OCI-LY1 (cell line): ENCODE measurements at regions not wholly inside any gene's neighbourhood (a gene's known extent, or its start where the extent isn't known, plus 50 kb on each side); places are given as distances from the start of the nearest gene placed in this dataset.

Source experiments
- H2AFZ ChIP-seq: fragments of 200-600 bp; sonication (generic), shearing (Covaris generic); 2 replicates; pipeline ENCODE4 v1.6.0; 2014; ENCODE audit warnings: antibody characterized with exemption, mild to moderate bottlenecking, low read length
- H3F3A ChIP-seq: fragments of 200-600 bp; sonication (generic), shearing (Covaris generic); 2 replicates; pipeline ENCODE4 v1.6.0; 2014; ENCODE audit warnings: mild to moderate bottlenecking, antibody characterized with exemption, low read length, moderate library complexity; ENCODE audit not compliant: insufficient read depth
- H3K27ac ChIP-seq: fragments of 200-600 bp; sonication (generic); 2 replicates; pipeline ENCODE4 v1.5.1; 2014; ENCODE audit warnings: low read length, mixed run types, mild to moderate bottlenecking, low read depth; ENCODE audit not compliant: poor library complexity, severe bottlenecking
- H3K27me3 ChIP-seq: fragments of 200-600 bp; sonication (generic); 2 replicates; pipeline ENCODE4 v1.6.0; 2014; ENCODE audit warnings: antibody characterized with exemption, mild to moderate bottlenecking, low read length, moderate library complexity; ENCODE audit not compliant: insufficient read depth
- H3K36me3 ChIP-seq: fragments of 200-600 bp; sonication (generic); 2 replicates; pipeline ENCODE4 v1.6.1; 2014; ENCODE audit warnings: mild to moderate bottlenecking, antibody characterized with exemption, low read length, moderate library complexity, mixed read lengths; ENCODE audit not compliant: insufficient read depth
- H3K4me1 ChIP-seq: fragments of 200-600 bp; sonication (generic); 2 replicates; pipeline ENCODE4 v1.5.1; 2014; ENCODE audit warnings: mild to moderate bottlenecking, low read length, moderate library complexity; ENCODE audit not compliant: insufficient read depth, severe bottlenecking
- H3K4me2 ChIP-seq: fragments of 200-600 bp; sonication (generic), shearing (Covaris generic); 2 replicates; pipeline ENCODE4 v1.6.1; 2014; ENCODE audit warnings: low read length
- H3K4me3 ChIP-seq: fragments of 200-600 bp; sonication (generic); 2 replicates; pipeline ENCODE4 v1.5.1; 2014; ENCODE audit warnings: low read length, low read depth, mild to moderate bottlenecking, mixed read lengths; ENCODE audit not compliant: poor library complexity, severe bottlenecking
- H3K79me2 ChIP-seq: fragments of 200-600 bp; shearing (Covaris generic); 2 replicates; pipeline ENCODE4 v1.6.1; 2016; ENCODE audit warnings: mixed run types, low read length, mixed read lengths; ENCODE audit not compliant: insufficient read depth
- H3K9ac ChIP-seq: fragments of 200-600 bp; sonication (generic), shearing (Covaris generic); 2 replicates; pipeline ENCODE4 v1.6.1; 2014; ENCODE audit warnings: mild to moderate bottlenecking, low read length, mixed read lengths
- H3K9me2 ChIP-seq: fragments of 200-600 bp; sonication (generic), shearing (Covaris generic); 2 replicates; pipeline ENCODE4 v1.6.1; 2014; ENCODE audit warnings: low read depth, mild to moderate bottlenecking, low read length, mixed read lengths
- H3K9me3 ChIP-seq: fragments of 200-600 bp; shearing (Covaris generic); 2 replicates; pipeline ENCODE4 v1.6.1; 2014; ENCODE audit warnings: low read length, mixed read lengths
- H4K20me1 ChIP-seq: fragments of 200-600 bp; sonication (generic), shearing (Covaris generic); 2 replicates; pipeline ENCODE4 v1.6.0; 2016; ENCODE audit warnings: mild to moderate bottlenecking, low read length; ENCODE audit not compliant: insufficient read depth
- CTCF ChIP-seq: fragments of 200-600 bp; sonication (generic), shearing (Covaris generic); IDR thresholded peaks from 2 replicates; pipeline ENCODE4 v1.5.1; 2017; ENCODE audit warnings: mild to moderate bottlenecking, antibody characterized with exemption, low read length, moderate library complexity, mixed read lengths
- EZH2 ChIP-seq: fragments of 200-600 bp; sonication (generic), shearing (Covaris generic); IDR thresholded peaks from 2 replicates; pipeline ENCODE4 v1.8.0; 2017; ENCODE audit warnings: borderline replicate concordance, mixed run types, mild to moderate bottlenecking, antibody characterized with exemption, low read length, moderate library complexity, mixed read lengths

GRCh38 chr18:78069784-78070664 lies 820.4 kb downstream of the GALR1 start:
- Histone ChIP-seq H3K4me1 (no peaks in the 10 kb centered on the region), H3K9ac (no peak overlapping the region), H3K27ac (no peak overlapping the region), H3K79me2 (no peaks in the 10 kb centered on the region), H3K4me3 (no peak overlapping the region), H2AFZ (no peak overlapping the region), H3K36me3 (no peaks in the 10 kb centered on the region), H3K9me2 (no peaks in the 10 kb centered on the region), H4K20me1 (no peaks in the 10 kb centered on the region), H3K9me3 (no peaks in the 10 kb centered on the region), H3K27me3 (0 out of 2 replicates have a peak, but pooled peaks cover 4% of the 10 kb centered on the region), H3F3A (no peaks in the 10 kb centered on the region), H3K4me2 (no peak overlapping the region)
- no peak for TF ChIP-seq CTCF
- TF ChIP-seq EZH2, result no peak

- Histone ChIP-seq H3K36me3 (no peaks in the 10 kb centered on the region), H3K4me1 (no peaks in the 10 kb centered on the region), H3K79me2 (no peaks in the 10 kb centered on the region), H3F3A (no peaks in the 10 kb centered on the region), H3K4me2 (no peak overlapping the region), H2AFZ (no peak overlapping the region), H3K27me3 (0 out of 2 replicates have a peak, but pooled peaks cover 4% of the 10 kb centered on the region), H3K9me3 (no peaks in the 10 kb centered on the region), H4K20me1 (no peaks in the 10 kb centered on the region), H3K9ac (no peak overlapping the region), H3K27ac (no peak overlapping the region), H3K9me2 (no peaks in the 10 kb centered on the region), H3K4me3 (no peak overlapping the region)
- no peak for TF ChIP-seq EZH2
- TF ChIP-seq CTCF, result no peak
Measured at GRCh38 chr18:78071166-78071710, 821.6 kb downstream of the GALR1 start.

- no peaks in the 10 kb centered on the region for H3K9me2 ChIP-seq
- H3K4me3 ChIP-seq, result no peak overlapping the region
- H3F3A ChIP-seq, result no peaks in the 10 kb centered on the region
- H3K4me1 ChIP-seq, result no peaks in the 10 kb centered on the region
- H3K79me2 ChIP-seq, result no peaks in the 10 kb centered on the region
- H4K20me1 ChIP-seq, result no peaks in the 10 kb centered on the region
- H2AFZ ChIP-seq, result no peak overlapping the region
- 0 out of 2 replicates have a peak, but pooled peaks cover 4% of the 10 kb centered on the region for H3K27me3 ChIP-seq
- no peak overlapping the region for H3K4me2 ChIP-seq
- H3K9ac ChIP-seq, result no peak overlapping the region
- H3K36me3 ChIP-seq, result no peaks in the 10 kb centered on the region
- no peaks in the 10 kb centered on the region for H3K9me3 ChIP-seq
- TF ChIP-seq EZH2 (no peak), CTCF (no peak)
- no peak overlapping the region for H3K27ac ChIP-seq
Measured at GRCh38 chr18:78071776-78072175, 822.1 kb downstream of the GALR1 start.
